Erythroblast (primary cell): ENCODE measurements at regions not wholly inside any gene's neighbourhood (a gene's known extent, or its start where the extent isn't known, plus 50 kb on each side); places are given as distances from the start of the nearest gene placed in this dataset.

ENCODE experiments used
- GATA1 ChIP-seq: IDR thresholded peaks from 2 replicates; pipeline ENCODE4 v1.6.1; 2011; ENCODE audit warnings: low read depth, mild to moderate bottlenecking, control low read depth, low read length, moderate library complexity
- POLR2A ChIP-seq: IDR thresholded peaks from 2 replicates; pipeline ENCODE4 v1.6.1; 2011; ENCODE audit warnings: mild to moderate bottlenecking, low read length

GRCh38 chr9:38240051-38240450 is 152.5 kb upstream of the ALDH1B1 start:
- TF ChIP-seq POLR2A (no peak), GATA1 (no peak)
